LHCN-M2 (cell line): ENCODE measurements at regions not wholly inside any gene's neighbourhood (a gene's known extent, or its start where the extent isn't known, plus 50 kb on each side); places are given as distances from the start of the nearest gene placed in this dataset.
A peak's percentile ranks its signal among the peaks of the same experiment; 100 is the strongest.
"Not testable (repeated sequence)": the region's sequence is repeated elsewhere in the genome, so short reads cannot be mapped to it uniquely, and the experiment has no call there.

Experiments
- DNase-seq: peaks from one replicate; pipeline ENCODE4 v3.0.0-alpha.2; 2012; ENCODE audit warnings: low read depth

DNA sequence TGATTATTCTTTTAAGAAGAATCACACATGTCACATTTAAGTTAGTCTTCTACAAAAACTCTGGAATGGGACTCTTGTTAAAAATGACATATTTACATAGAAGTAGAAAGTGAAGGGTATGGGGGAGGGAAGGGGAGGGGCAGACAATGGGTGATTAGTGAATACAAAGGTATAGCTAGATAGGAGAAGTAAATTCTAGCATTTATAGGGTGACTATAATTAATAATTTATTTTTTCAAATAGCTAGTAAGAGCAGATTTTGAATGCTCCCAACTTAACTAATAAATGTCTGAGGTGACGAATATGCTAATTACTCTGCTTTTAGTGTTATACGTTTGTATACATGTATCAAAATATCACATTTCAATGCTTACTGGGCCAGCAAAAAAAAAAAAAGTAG lies 59.4 kb downstream of the BLTP3B start:
- DNase-seq: no peak

DNA sequence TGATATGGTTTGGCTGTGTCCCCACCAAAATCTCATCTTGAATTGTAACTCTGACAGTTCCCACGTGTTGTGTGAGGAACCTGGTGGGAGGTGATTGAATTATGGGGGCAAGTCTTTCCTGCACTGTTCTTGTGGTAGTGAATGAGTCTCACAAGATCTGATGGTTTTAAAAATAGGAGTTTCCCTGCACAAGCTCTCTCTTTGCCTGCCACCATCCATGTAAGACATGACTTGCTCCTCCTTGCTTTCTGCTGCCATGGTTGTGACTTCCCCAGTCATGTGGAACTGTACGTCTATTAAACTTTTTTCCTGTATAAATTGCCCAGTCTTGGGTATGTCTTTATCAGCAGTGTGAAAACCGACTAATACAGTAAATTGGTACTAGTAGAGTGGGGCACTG lies 63.9 kb downstream of the BLTP3B start:
- DNase-seq: not testable (repeated sequence)

DNA sequence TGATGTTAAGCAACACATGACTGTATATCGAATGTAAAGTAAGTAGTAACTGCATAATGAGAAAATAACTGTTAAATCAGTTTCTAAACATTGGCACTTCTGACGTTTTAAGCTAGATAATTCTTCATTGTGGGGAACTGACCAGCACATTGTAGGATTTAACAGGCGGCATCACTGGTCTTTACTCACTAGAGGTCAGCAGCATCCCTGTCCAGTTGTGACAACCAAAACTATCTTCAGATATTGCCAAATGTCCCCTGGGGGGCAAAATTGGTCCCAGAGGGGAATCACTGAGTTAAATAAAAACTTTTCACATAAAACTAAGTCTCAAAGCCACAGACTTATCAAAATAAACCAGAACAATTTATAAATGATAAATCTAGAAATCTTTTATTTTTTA lies 65.3 kb downstream of the BLTP3B start:
- DNase-seq: peak; percentile 19

DNA sequence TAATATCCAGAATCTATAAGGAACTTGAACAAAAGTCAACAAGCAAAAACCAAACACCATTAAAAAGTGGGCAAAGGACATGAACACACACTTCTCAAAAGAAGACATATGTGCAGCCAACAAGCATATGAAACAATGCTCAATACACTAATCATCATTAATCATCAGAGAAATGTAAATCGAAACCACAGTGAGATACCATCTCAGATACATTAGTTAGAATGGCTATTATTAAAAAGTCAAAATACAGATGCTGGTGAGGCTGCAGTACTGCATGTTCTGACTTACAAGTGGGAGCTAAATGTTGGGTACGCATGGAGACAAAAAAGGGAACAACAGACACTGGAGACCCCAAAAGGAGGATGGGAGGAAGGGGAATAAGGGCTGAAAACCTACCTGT lies 67.1 kb downstream of the BLTP3B start:
- DNase-seq: no peak

DNA sequence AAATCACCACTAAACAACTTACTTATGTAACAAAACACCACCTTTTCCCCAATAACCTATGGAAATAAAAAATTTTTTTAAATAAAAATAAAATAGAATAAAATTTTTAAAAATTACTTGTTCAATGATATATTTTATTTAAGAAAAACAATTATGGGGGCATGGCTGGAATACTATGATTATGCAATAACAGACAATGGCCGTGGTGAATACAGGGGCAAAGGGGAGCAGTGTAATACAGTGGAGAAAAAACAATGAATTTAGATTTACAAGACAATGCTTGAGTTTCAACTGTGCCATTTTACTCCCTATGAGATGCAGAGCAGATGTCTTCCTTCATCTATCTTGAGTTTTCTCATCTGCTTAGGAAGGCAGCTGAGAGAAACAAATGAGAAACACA lies 72.9 kb downstream of the BLTP3B start:
- peak; percentile 2 for DNase-seq

DNA sequence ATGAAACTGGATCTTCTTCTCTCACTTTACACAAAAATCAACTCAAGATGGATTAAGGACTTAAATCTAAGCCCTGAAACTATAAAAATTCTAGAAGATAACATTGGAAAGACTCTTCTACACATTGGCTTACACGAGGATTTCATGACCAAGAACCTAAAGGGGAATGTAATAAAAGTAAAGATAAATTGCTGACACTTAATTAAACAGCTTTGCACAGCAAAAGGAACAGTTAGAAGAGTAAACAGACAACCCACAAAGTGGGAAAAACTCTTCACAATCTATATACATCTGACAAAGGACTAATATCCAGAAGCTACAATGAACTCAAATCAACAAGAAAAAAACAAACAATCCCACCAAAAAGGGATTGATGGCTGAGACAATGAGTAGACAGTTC lies 74.4 kb downstream of the BLTP3B start:
- DNase-seq: no peak

DNA sequence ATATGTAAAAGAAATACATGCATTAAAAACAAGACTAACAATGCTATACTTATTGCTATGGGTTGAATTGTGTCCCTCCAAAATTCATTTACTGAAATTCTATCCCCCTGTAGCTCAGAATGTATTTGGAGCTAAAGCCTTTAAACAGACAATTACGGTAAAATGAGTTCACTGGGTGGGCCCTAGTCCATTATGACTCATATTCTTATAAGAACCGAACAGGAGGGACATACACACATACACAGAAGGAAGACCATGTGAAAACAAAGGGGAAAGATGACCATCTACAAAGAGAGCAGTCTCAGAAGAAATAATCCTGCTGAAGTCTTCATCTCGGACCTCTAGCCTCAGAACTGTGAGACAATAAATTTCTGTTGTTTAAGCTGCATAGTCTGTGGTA lies 77.1 kb upstream of the ANKS1B start:
- DNase-seq: no peak

DNA sequence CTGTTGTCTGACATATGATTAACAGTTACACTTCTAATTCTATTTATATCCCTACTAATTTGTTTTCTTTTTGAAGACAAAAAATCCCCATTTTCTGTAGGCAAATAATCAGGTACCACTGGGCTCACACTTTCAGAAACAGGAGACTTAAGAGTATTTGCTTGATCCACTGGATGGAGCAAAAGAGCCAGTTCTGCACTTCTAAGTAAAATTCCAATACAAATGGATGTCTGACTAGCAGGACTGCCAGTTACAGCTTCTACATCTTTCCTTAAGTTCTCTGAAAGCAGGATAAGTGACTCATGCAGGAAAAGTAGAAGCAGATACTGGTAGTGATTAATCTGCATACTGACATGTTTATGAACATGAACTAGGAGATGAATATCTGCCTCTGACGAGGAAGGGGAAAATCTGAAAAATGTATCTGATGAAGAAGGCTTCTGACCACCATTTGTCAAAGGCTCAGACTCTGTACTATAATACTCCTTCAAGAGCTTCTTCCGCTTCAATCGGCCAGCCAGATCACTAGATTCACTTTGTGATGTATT lies 73.8 kb upstream of the ANKS1B start:
- peak; percentile 84 for DNase-seq

DNA sequence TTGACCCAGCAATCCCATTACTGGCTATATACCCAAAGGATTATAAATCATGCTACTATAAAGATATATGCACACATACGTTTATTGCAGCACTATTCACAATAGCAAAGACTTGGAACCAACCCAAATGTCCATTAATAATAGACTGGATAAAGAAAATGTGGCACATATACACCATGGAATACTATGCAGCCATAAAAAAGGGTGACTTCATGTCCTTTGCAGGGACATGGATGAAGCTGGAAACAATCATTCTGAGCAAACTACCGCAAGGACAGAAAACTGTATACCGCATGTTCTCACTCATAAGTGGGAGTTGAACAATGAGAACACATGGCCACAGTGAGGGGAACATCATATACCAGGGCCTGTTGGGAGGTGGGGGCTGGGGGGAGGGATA lies 61.5 kb upstream of the ANKS1B start:
- DNase-seq: not testable (repeated sequence)

DNA sequence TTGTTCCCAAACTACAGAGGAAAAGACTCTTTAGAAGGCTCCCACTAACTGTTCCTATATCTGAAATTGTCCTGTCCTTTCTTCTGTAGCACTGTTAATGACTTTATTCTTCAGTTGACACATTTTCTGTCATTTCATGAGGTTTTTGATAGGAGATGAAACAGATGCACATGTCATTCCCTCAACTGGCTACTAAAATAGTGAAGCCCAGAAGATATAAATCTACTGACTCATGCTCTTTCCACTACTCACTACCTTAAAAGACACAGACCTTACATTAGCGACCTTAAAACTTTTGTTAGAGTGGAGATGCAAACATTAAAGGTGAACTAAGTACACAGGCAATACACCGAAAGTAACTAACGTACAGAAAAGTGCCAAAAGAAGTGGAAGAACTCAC lies 59.5 kb upstream of the ANKS1B start:
- DNase-seq: no peak

DNA sequence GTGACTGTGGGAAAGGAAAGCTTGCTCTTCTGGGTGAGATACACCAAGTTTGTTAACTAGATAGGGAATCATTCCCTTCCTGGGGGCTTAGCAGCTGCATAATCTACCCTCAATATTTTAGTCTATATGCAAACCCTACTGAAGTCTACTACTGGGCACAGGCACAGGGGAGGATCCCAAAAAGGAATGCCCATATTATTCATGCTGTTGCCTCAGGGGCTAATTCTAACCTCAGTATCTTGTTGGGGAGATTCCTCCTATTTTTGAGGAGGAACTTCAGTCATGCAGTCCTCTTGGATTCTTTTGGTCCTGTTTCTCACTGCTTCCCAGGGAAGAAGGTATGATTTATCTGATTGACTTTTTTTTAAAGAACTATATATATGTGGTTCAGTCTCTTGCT lies 58.9 kb upstream of the ANKS1B start:
- DNase-seq: no peak
